NK-92 treated with Interleukin-12 subunit alpha and Interleukin-12 subunit beta, amount 100 ng/mL, for 24 hours (cell line): ENCODE measurements at regions not wholly inside any gene's neighbourhood (a gene's known extent, or its start where the extent isn't known, plus 50 kb on each side); places are given as distances from the start of the nearest gene placed in this dataset.

ENCODE experiments used
- DNase-seq: peaks from one replicate; lab custom pipeline; 2025; lab: John Stamatoyannopoulos, UW

DNA sequence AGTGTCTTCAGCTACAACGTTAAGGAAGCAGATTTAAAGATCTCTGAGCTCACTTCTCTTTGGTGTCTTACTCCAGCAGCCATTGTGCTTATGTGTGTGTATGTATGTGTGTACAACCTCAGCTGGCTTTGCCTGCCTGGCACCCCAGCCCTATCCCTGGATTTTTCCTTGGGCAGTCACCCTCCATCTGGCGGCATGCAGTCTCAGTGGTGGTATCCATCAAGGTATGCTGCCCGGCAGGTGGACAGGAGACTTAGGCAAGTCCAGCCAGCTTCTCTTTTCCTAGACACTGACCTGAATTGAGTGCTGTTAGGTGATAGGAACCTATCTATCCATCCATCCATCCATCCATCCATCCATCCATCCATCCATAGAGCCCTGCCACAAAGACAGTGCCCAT lies 280.8 kb upstream of the CCL2 start:
- no peak for DNase-seq

DNA sequence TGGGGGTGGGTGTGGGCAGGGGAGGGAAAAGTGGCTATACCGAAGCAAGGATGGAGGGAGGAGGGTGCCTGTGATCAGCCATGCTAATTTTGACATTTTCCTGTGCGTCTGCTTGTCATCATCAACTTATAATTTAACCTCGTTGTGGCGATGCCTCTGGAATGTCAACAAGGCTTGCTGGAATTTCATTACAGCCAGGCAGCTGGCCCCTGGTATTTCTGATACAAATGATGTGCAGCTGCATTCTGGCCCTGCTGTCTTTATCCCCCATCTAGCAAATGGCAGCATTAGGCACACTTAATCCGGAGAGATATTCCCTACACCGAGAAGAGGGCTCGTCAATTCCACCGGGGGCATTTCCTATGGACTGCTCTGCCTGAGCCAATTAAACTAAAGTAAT lies 278.3 kb upstream of the CCL2 start:
- DNase-seq, result no peak

DNA sequence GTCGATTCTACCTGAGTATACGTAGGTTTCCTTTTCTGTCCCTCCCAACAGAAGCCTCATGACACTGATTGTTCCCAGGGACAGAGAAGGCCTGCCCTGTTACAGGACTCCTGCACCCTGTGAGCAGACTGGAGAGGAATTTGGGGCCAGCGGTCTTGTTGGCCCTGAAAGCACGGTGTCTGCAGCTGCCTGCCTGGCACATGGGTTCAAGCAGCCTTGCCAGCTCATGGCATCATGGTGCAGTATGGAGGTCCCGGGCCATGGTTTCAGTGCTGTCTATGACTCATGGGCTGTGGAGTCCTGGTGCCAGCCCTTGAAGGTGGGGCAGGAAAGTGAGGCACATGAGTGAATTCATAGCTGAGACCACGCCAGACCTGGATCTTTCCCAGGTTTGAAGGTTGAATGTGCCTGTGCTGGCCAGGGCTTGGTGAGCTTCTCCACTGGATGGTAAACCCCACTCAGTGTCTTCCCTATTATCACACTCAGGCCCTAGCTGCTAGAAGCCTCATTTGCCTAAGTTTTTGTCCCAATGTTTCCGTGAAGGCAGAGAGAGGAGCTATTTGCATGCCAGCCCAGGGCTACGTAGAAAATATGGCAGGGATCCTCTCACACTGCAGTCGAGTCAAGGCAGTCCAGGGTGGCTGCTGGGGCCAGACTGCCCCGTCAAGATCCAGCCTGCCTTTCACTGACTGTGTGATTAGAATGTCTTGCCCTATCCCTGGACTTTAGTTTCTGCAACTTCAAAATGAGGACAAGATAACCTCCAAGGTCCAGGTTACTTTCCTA lies 277.2 kb upstream of the CCL2 start:
- DNase-seq, result no peak

DNA sequence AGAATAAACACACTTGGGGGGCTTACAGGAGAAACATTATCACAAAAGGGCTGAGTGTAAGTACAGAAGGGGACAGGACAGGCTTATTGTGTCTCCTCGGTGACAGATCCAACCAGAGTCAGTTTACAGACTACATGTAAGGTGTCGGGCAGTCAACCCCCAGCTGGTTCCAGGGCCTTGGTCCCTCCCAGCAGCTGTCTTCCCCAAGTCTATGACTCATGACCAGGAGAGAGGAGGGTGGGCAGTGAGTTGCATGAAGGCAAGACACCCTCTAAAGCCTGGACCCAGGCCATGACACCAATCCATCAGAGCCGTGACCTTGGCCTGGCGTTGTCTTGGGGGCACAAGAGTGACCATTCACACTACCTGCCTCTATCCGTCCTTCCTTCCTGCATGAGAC lies 276.2 kb upstream of the CCL2 start:
- no peak for DNase-seq

DNA sequence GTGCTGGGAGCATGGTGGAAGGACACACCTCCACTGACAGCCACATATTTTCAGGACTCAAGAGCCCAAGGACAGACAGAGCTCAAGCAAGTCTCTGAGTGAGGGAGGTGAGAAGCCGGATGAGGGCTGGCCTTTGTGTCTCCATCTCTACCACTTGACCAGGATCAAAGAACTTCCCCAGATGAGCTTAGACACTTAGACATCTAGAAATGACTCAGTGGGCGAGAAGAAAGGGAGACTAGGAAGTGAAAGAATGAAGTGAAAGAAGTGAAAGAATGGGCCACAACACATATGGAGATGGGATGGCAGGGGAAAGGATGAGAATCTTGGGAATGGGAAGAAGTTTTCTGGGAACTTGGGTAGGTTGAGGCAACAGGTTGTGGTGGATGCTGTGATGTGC lies 274.9 kb upstream of the CCL2 start:
- no peak for DNase-seq

DNA sequence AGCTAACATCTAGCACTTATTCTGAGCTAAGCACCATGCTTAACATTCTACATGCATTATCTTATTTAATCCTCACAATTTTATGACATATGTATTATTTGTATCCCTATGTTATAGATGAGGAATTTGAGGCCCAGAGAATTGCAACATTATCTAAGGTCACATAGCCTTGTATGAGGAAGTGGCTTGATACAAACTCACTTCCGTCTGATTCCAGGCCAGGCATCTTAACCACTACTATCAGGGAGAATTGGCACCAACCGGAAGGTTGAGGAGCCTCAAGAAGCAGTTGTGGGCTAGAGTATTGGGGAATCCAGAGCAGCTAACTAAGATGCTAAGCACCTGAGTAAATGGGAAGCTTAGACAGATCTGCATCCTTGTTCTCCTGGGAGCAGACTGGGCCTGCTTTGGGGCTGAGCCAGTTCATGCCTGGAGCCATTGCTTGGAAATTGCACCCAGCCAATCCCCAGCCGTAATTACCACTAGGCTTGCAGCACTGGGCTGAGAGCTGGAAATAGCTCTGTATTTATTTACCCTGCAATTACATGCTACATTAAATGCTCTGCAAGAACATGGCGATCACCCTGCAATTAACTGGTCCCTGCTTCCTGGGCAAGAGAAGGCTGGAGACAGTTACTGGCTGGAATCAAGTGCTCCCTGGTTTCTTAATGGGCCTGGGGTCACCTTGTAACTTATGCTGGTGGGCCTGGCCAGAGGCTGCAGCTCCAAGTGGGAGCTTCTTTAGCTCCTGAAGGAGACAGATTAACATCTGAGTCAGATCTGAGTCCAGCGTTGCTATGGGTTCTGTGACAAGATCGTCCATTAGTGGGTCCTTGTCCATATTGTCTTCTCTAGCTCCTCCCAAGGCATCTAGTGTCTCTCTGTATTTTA lies 273.1 kb upstream of the CCL2 start:
- no peak for DNase-seq

DNA sequence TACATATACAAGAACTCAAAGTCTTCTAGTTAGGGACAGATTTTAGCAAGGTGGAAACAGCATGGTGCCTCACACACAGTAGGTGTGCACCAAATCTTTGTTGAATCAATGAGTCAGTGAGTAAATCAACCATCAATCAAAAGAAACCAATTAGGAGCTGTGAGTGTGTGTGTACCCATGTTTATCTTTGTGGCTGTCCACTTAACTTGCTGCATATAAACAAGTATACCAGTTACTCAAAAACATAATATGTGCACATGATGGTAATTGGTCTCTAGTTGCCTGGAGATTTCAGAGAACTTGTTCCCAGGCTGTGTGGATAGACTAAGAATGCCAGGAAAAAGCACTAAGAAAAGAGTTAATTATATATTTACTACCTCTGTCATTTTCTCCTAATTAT lies 272.2 kb upstream of the CCL2 start:
- no peak for DNase-seq

DNA sequence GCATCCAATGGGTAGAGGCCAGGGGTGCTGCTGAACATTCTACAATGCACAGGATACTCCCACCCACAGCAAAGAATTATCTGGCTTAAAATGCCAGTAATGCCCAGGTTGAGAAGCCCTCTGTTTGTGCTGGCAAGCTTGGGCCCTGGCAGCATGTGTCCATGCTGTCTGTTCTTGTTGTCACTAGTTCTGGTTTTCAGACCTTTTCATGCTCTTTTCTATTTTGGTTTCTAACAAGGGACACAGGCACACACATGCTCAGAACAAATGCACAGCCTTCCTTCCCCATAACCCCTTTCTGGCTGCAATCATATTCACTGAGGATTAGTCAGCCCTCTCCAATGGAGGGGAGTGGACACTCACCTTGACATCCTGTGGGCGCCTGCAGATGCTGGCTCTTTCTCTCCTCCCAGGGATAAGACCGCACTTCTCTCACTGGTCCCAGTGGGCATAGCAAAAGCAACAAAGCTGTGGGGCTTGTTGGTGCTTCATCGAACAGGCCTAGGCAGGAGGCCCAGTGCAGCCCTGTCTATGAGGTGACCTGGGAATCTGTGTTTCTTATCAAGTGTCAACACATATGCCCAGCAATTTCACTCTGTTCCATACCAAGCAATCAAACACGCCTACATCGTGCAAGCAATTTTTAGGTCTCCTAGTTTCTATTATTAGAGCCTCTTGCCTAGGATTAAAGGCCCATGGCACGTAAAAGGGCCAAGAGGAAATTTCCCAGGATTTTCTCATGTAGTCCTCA lies 271.1 kb upstream of the CCL2 start:
- DNase-seq, result no peak

DNA sequence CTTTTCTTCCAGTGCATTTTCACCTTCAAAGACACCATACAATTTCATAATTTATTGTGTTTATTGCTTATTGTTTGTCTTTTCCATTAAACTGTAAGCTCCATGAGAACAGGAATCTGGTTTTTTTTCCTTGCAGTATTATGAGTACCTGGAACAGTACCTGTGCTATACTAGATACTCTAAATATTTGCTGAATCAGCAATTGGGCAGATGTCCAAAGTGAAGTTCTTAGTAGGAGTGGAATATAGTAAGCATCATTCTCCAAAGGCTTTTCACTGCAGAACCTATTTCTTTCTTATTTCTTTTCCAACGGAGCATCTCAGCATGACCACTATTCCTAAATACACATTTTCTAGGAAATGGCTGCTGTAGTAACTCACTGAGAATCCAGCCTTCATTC lies 269.0 kb upstream of the CCL2 start:
- no peak for DNase-seq

DNA sequence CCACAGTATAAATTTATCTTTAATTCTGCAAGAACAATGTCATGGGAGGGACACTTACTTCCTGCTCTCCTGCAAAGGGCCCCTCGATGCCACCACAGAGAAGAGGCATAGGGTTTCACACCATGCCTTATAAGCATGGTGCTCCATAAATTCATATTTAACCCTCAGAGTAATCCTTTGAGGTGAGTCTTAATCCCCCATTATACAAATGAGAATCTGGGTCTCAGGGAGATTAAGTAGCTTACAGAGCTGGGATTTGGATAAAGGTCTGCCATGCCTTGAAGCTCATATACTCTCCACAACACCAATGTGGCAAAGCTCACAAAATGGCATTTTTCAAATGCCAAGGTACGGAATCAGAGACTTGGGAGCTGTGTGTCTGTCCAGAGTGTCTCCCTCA lies 268.5 kb upstream of the CCL2 start:
- DNase-seq, result no peak

DNA sequence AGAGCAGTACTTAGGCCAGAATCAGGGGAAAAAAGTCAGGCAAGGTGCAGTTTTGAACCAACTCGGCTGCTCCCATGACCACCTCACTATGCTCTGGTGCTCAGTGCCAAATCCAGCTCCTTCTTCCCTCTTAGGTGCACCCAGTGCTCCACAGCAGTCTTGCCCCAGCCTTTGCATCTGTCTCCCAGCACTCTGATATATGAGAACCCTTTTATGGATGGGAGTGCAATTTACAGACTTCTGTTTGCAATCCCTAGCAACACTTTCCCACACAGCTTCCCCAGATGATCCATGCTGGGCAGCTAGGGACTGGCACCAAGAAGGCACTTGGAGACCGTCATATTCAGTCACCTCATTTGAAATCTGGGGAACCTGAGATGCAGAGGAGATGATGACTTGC lies 267.9 kb upstream of the CCL2 start:
- no peak for DNase-seq

DNA sequence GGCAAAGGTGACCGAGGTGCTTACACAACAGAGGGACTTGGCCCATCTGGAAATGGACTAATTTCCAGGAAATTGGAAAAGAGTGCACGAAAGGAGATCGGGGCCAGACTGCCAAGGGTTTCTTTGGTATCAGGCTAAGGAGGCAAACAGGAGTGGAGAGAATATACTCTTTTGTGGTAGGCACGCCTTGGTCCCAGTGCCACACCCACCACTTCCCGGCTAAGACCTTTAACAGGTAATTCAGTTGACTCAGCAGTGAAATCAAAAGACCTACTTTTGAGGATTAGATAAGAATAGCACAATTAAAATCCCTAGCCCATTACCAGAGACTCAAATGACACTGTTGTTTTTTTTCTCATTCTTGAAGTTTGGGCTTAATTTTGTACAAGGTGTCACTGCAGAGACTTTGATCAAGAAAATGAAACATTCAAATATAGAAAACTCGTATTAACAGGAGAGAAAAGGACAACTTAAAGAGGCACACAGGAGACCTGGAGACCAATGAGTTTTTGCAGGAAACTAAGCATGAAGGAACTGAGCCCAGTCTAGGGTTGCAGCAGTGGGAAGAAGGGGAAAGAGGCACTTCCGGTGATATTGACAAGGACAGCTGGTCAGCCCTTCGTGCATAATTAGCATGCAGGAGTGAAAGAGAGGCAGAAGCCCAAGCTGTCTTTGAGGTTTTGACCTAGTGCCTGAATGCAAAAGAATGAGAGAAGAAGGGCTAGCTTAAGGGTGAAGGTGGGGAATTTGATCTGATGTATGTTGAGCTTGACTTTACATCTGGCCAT lies 265.5 kb upstream of the CCL2 start:
- DNase-seq, result no peak

DNA sequence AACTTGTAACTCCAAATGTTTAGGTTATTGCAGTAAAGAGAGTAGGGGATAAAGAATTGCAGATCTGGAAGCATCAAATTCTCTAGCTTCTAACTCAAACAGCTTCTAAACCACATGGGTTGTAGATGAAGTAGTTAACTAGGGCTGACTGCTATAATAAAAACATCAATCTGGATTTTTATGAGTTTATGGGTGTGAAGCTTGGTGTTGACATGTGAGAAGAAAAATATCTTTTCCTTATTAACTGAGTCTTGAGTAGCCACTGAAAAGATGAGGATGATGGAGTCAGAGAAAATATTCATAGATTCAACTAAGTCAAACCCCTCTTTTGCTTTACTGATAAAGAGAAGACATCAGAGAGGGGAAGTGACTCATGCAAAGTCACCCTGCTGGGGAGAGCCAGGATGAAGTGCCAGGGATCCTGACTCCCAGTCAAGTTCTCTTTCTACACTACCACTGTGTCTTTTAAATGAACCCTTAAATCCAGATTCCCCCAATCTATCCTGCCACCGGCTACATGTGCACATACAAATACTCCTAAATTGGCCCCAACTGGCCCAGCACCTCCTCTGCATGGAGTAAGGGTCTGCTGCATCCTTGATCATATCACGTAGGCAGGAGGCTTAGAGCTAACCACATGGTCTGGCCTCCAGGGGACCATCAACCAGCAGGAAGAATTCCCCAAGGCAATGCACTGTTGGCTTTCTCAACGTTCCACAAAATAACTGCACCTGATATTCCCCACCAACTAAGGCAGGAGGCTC lies 264.0 kb upstream of the CCL2 start:
- DNase-seq, result no peak

DNA sequence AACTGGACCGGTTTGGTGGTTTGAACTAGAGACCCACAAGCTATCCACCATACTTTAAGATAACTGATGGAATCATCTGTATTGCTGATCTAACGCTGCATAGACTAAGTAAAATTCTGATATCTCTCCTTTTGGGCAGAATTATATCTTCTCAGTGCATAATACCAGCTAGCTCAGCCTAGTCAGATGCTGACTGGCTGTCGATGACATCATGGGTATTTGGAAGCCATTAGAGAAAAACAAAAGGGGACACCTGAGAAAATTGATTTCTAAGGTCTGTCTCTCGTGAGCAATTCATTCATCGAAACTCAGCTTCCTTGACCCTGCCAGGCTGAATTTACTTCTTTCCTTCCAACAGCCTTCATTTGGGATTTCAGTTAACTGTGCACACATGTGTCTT lies 263.0 kb upstream of the CCL2 start:
- DNase-seq, result no peak

DNA sequence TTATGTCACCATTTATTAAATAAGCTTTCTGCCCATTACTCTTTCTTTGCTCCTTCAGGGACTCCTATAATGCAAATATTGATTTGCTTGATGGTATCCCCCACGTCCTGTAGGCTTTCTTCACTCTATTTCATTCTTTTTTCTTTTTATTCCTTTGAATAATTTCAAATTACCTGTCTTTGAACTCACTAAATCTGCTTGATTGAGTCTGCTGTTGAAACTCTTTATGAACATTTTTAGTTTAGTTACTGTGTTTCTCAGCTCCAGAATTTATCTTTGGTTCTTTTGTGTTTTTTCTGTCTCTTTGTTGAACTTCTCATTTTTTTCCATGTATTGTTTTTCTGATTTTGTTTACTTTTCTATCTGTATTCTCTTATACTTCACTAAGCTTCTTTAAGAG lies 254.4 kb upstream of the CCL2 start:
- DNase-seq, result no peak

DNA sequence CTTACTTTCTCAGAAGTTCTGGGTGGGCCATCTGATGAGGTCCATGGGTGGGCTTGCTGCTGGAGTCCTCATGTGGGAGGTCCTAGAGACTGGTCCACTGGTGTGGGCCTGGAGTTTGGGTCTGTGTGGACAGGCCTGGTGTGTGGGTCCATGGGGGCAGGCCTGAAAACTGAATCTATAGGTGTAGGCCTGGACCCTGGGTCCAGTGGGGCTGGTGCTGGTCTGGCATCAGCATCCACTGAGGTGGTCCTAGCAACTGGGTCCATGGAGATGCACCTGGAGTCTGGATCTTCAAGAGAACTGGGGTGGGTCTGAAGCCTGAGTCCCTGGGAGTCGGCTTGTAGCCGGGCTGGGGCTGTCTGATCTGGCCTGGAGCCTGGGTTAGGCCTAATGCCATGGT lies 253.8 kb upstream of the CCL2 start:
- DNase-seq, result no peak

DNA sequence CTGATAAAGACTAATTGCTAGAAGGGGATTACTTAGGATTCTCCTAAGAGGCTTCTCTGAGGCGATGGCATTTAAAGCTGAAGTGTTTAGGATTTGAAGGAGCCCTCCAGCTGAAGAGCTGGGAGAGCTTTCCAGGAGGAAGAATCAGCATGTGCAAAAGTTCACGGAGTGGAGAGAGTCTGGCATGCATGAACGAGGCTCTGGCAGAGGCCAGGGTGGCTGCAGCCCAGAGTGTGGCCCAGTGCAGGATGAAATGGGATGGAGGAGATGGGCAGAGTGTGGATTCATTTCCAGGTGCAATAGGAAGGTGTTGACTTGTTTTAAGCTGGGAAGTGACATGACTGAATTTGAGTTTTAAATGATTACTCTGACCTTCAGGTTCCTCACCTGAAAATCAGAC lies 249.0 kb upstream of the CCL2 start:
- DNase-seq, result no peak

DNA sequence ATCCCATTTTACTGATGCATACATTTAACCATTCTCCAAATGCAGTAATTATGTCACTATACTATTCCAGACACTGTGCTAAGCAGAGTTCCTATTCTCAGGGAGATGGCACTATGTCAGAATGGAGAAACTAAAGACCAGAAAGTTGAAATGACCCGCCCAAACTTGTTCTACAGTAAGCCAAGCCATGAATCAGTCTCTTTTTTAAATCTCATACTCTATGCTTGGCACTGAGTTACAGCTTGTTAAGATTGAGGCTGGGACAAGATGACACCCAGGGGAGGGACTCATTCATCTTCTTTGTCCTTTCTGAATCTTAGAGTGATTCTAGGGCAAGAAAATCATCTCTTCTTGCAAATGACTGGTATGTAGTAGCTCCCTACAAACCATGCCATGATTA lies 247.0 kb upstream of the CCL2 start:
- DNase-seq, result no peak

DNA sequence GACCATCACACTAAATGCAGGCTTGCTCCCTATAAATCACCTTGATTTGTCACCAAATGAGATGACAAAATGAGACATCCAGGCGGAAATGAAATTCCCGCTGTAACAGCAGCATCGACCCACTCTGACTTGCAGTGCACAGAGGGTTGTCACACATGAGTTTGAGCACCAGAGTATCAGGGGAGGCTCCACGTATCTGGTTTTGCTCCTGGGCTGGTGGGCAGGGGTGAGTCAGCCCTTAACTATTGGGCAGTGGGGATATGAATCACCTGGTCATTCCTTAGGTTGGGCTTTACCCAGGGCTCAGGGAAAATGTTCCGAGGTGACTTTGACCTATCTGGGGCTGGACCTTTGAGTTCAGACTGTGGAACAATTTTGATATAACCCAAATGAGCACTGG lies 245.2 kb upstream of the CCL2 start:
- no peak for DNase-seq

DNA sequence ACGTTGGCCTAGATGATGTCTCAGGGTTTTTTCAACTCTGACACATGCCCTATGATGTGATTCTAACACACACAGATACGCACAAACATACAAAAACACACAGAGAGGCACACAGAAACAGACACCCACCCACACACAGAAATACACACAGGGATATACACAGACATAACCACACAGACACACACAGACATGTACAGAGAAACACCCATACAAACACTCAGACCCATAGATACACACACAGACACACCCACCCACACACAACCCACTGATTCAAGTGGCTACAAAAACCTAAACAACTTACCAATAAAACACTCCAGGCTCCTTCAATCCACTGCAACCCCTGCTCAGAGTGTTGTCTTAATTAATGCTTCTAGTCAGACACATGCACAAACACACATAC lies 244.6 kb upstream of the CCL2 start:
- DNase-seq, result no peak

DNA sequence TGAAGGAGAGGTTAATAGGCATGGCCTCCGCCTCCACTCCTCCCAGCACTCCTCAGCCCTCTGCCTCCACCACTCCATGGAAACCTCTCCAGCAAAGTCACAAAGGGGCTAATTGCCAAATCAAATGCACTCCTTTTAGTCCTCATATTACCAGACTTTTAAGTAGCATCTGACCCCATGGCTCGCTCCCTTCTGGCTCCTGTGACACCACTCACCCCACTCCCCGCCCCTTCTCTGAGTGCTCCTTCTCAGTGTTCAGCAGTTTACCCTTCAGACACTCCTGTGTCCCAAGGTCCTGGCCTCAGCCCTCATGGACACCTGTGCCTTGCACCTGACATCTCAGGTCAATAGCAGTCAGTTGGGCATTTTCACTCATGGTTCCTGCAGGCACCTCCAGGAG lies 243.5 kb upstream of the CCL2 start:
- DNase-seq, result no peak
